ENCODE measurements at regions not wholly inside any gene's neighbourhood (a gene's known extent, or its start where the extent isn't known, plus 50 kb on each side); places are given as distances from the start of the nearest gene placed in this dataset.

DNA sequence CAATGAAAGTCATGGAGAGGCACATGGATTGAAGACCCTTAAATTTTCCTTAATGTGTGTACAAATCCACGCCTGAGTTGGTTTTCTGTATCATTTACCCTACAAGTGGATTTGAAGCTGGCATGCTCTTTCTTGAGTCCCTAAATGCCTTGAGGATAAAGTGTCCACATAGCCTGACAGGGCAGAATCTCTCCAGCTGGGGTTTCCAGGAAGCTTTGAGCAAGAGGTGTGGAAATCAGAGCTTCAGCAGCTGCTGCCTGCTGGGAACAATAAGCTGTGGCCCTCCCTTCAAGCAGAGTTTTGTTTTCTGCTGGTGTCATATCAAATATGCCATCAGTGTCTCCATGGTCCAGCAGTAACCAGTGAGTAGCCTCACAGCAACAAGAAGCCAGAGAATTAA, 120.3 kb upstream of the SERTM1 start:
- no peak for DNase-seq

DNA sequence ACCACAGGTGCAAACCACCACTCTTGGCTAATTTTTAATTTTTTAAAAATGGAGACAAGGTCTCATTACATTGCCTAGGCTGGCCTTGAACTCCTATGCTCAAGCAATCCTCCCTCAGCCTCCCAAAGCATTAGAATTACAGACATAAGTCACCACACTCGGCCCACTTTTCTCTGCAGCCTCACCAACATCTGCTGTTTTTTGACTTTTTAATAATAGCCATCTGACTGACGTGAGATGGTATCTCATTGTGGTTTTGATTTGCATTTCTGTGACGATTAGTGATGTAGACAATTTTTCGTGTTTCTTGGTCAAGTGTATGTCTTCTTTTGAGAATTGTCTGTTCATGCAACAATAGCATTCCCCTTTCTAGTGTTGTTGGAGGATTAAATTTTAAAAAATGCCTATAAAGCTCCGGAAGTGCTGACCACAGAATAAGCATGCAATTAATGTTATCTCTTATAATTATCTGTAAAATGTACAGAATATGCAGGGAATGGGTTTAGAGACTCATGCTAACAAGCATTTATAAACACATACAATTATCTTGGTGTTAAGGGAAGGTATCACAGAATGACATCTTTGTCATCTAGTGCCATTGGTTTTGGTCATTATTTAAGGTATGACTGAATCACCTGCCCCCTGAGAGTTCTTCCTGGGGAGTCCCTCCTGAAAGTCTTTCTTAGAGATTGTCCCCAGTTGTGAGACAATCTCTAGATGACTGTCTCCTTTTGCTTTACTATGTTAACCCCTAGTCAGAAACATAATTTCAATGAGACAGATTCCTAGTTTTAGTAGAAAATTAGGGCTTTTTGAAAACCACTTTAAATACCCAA, 118.5 kb upstream of the SERTM1 start:
- no peak for DNase-seq

- no peak for DNase-seq
Observed at GRCh38 chr13:36559375-36559774, 114.4 kb upstream of the SERTM1 start.

DNA sequence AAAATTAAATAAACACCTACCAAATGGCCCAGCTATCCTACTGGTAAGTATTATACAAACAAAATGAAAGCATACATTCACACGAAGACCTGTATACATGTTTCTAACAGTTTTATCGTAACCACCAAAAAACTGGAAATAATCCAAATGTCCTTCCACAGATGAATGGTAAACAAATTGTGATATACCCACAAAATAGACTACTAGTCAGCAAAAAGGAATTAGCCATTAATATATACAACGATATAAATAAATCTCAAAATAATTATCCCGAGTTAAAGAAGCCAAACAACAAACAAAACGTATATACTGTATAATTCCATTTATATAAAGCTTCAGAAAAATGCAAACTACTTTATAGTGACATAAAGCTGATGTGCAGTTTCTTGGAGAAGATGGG, 106.3 kb upstream of the SERTM1 start:
- DNase-seq: no peak

DNA sequence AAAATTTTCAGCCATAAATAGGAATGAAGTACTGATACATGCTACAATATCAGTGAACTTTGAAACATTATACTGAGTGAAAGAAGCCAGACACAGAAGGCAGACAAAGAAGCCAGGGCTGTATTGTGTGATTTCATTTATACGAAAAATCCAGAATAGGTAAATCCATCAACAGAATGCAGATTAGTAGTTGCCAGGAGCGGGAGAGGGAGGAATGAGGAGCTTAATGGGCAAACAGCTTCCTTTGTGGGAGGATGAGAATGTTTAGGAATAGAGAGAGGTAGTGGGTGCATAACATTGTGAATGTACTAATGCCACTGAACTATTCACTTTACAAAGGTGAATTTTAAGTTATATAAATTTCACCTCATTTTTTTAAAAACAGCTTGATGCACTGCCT, 103.3 kb upstream of the SERTM1 start:
- DNase-seq: no peak

DNA sequence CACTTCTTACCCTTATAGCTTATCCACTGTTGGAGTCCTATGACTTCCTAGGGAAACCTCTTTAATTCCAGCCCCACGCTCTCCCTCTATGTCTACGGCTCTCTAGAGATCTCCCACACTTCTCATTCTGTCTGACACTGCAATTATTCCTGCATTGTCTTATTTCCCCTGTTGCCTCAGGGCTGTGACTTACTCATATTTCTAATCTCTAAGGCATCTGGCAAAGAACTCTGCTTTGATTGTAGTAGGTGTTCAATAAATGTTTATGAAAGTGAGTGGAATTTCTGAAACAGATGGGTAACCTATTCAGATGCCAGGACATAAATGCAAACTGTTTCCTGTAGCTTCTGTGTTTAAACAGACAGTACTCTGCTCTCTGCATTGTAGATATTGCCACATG, 102.4 kb upstream of the SERTM1 start:
- no peak for DNase-seq

DNA sequence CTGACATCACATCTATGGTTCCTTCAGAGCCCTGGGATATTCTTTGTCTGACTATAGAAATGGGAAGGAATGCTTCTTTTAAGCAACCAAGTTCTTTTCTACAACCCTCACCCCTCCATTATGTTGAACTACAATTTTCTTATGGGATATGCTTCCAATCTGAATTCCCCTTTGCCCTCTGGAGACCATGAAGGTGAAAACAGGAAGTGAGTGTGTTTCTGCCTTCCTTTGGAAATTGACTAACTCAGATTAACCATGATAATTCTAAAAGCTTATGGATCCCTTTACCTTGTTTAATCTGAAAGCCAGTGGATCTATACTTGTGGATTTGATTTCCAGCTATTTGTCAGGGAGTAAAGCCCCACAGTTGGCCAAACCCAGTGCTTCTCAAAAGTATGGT, 90.8 kb upstream of the SERTM1 start:
- DNase-seq: no peak

- DNase-seq: no peak
Observed at GRCh38 chr13:36599641-36600040, 74.2 kb upstream of the SERTM1 start.

DNA sequence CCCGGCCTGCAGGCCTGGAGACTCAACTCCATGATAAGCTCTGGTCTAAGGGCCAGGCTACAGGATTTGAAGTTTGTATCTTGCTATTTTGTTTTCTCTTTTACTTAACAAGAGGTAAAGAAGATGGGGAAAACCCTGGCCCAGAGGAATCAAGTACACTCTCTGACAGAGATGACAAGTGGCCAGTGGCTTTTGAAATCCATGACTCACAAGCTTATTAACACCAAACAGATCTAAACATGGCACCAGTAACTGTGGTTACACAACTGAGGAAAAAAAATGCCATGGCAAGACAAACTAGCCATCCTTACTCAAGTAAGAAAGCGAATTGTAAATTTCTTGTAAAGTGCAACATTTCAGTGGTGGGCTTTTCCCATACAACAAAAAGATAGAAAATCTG, 72.6 kb upstream of the SERTM1 start:
- no peak for DNase-seq

DNA sequence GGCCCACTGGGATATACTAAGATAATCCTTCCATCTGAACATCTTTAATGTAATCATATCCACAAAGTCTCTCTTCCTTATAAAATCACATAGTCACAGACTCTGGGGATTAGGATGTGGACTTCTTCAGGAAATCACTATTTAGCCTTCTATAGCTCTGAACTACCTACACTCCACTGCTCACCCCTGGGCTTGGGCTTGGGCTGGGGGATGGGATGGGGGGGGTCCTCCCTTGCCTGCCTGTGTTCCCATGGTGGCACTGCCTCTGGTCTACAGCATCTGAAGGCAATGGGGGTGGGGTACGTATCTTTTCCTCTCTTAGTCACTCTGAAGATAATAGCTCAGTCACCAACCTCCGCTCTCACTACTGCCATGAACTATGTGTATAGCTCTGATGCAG, 67.8 kb upstream of the SERTM1 start:
- no peak for DNase-seq

- DNase-seq: no peak
Observed at GRCh38 chr13:36608474-36608873, 65.3 kb upstream of the SERTM1 start.

DNA sequence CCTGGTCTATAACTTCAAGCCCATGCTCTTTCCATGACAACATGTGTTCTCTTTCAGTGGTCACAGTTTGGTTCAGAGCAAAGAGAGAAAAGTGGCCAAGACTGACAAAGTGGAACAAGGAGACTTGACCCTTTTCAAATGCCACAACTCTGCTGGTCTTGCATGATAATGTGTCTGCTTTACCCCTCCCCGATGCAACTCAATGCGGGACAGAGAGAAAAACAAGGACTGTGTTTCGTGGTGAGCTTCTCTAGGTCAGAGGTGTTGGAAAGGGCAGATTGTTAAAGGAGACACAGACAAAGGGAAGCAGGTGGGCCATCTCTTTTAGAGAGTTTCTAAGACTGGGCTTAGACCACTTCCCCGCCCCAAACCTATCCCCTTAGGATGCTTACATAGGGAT, 61.6 kb upstream of the SERTM1 start:
- DNase-seq: no peak

GRCh38 chr13:36616706-36617105, 57.1 kb upstream of the SERTM1 start:
- no peak for DNase-seq

- no peak for DNase-seq
Observed at GRCh38 chr13:36619535-36619934, 54.3 kb upstream of the SERTM1 start.

All from femur (tissue), 1 donor.